K562 (cell line): ENCODE measurements at regions not wholly inside any gene's neighbourhood (a gene's known extent, or its start where the extent isn't known, plus 50 kb on each side); places are given as distances from the start of the nearest gene placed in this dataset.
"Not testable (repeated sequence)": the region's sequence is repeated elsewhere in the genome, so short reads cannot be mapped to it uniquely, and the experiment has no call there.

Experiments
- ATAC-seq: fragments of 200-7000 bp; cut with Tn5 transposase; 3 replicates; pipeline ENCODE4 v1.9.1; 2020; ENCODE audit warnings: moderate library complexity
- BruUV-seq: library from RNA; stranded (reverse); fragments of 400-500 nt; replicated peaks from 2 replicates; lab custom pipeline; 2021; lab: Mats Ljungman, UMichigan
- CTCF ChIA-PET: fragments of 300-600 bp; formaldehyde crosslinking; extraction: SDS; loops from one replicate; lab custom pipeline; 2021; ENCODE audit warnings: low intra/inter-chr PET ratio; lab: Yijun Ruan, JAX
- POLR2A ChIA-PET: fragments of 300-600, 350-650 bp; sonication (Branson Sonifier 250); formaldehyde crosslinking; extraction: SDS; loops from one replicate; lab custom pipeline; 2021; ENCODE audit warnings: antibody characterized with exemption, inconsistent platforms; lab: Yijun Ruan, JAX
- DNase-seq, 4 experiments: peaks; one replicate each; pipeline versions ENCODE4 v3.0.0 to v3.0.0-alpha.2; 2011 to 2018; ENCODE audit warnings: low spot score in 3 of 4, mixed read lengths in 3 of 4; ENCODE audit errors: extremely low read depth in 1 of 4
- FAIRE-seq: peaks from 2 replicates; lab custom pipeline; 2011; peaks lifted over from hg19 to GRCh38; lab: Jason Lieb, UNC
- H2AFZ ChIP-seq: 2 replicates; pipeline ENCODE4 v1.6.0; 2011; ENCODE audit warnings: low read depth, low read length, control low read depth, inconsistent platforms
- H3K27ac ChIP-seq: fragments of 200-600 bp; 3 replicates; pipeline ENCODE4 v1.8.0; 2011; ENCODE audit warnings: low read depth, mild to moderate bottlenecking, control low read depth, inconsistent platforms, low read length, moderate library complexity, mixed read lengths; ENCODE audit errors: extremely low read depth
- H3K27me3 ChIP-seq, 2 experiments: fragments of 300-600 bp in 1 of 2; 2 replicates in 1 of 2; 3 replicates in 1 of 2; pipeline versions ENCODE4 v1.6.0 to v1.8.0; 2011; ENCODE audit warnings: inconsistent platforms in 2 of 2, low read length in 2 of 2, mild to moderate bottlenecking in 1 of 2, mixed read lengths in 1 of 2, moderate library complexity in 1 of 2; ENCODE audit not compliant: control insufficient read depth in 2 of 2, insufficient read depth in 2 of 2
- H3K36me3 ChIP-seq: fragments of 300-600 bp; 3 replicates; pipeline ENCODE4 v1.8.0; 2011; ENCODE audit warnings: mild to moderate bottlenecking, low read length, inconsistent platforms; ENCODE audit not compliant: control insufficient read depth, insufficient read depth
- H3K4me1 ChIP-seq, 2 experiments: fragments of 200-600 bp in 1 of 2; replicated peaks in 1 of 2; 2 replicates in 1 of 2; 3 replicates in 1 of 2; pipeline versions ENCODE4 v1.5.1 to v1.8.0; 2011; ENCODE audit warnings: inconsistent platforms in 2 of 2, low read length in 2 of 2, mild to moderate bottlenecking in 1 of 2, mixed read lengths in 1 of 2, moderate library complexity in 1 of 2; ENCODE audit not compliant: control insufficient read depth in 2 of 2, insufficient read depth in 2 of 2
- H3K4me2 ChIP-seq: 2 replicates; pipeline ENCODE4 v1.6.1; 2011; ENCODE audit warnings: low read length, control low read depth, inconsistent platforms, mixed read lengths; ENCODE audit not compliant: insufficient read depth
- H3K4me3 ChIP-seq: fragments of 200-600 bp; sonication (generic), shearing (Covaris generic); 2 replicates; pipeline ENCODE4 v1.5.1; 2016; ENCODE audit warnings: control low read depth, inconsistent platforms
- H3K79me2 ChIP-seq: fragments of 200-600 bp; 3 replicates; pipeline ENCODE4 v1.8.0; 2011; ENCODE audit warnings: low read length, inconsistent platforms; ENCODE audit not compliant: control insufficient read depth, insufficient read depth
- H3K9ac ChIP-seq, 2 experiments: 2 replicates each; pipeline versions ENCODE4 v1.6.0 to v1.6.1; 2011; ENCODE audit warnings: low read depth in 2 of 2, low read length in 2 of 2, control low read depth in 1 of 2, inconsistent platforms in 1 of 2, mild to moderate bottlenecking in 1 of 2, mixed read lengths in 1 of 2; ENCODE audit not compliant: insufficient read depth in 1 of 2
- H3K9me1 ChIP-seq: one replicate; pipeline ENCODE4 v1.6.0; 2011; ENCODE audit warnings: inconsistent platforms, mild to moderate bottlenecking, low read length, moderate library complexity; ENCODE audit not compliant: control insufficient read depth, insufficient read depth
- H3K9me3 ChIP-seq: replicated peaks from 2 replicates; pipeline ENCODE4 v1.5.1; 2011; ENCODE audit warnings: low read depth, low read length, inconsistent platforms; ENCODE audit not compliant: control insufficient read depth, insufficient read depth
- H4K20me1 ChIP-seq: replicated peaks from 2 replicates; pipeline ENCODE4 v1.6.1; 2011; ENCODE audit warnings: low read length, inconsistent platforms, mixed read lengths; ENCODE audit not compliant: control insufficient read depth, insufficient read depth
- RBM25 ChIP-seq: fragments of 200-400 bp; formaldehyde crosslinking; IDR thresholded peaks from 2 replicates; pipeline ENCODE4 v1.6.1; 2018; ENCODE audit warnings: low read length, low read depth, moderate library complexity; ENCODE audit not compliant: severe bottlenecking
- RCOR1 ChIP-seq, 2 experiments: IDR thresholded peaks; 2 replicates each; pipeline ENCODE4 v1.6.1; 2012; ENCODE audit warnings: low read depth in 2 of 2, low read length in 2 of 2, borderline replicate concordance in 1 of 2, improper control_type of control experiment in 1 of 2
- ZNF146 ChIP-seq: IDR thresholded peaks from one replicate; pipeline ENCODE4 v1.6.1; 2018; ENCODE audit warnings: missing compliant biosample characterization; ENCODE audit not compliant: unreplicated experiment
- ZNF592 ChIP-seq: fragments of 450-650 bp; IDR thresholded peaks from 2 replicates; pipeline ENCODE4 v1.6.1; 2017; ENCODE audit warnings: antibody characterized with exemption, mild to moderate bottlenecking
- WGBS: fragments of 100-300 bp; shearing (Covaris generic); methylation state at CpG from one replicate; pipeline ENCODE4 v1.1.6; 2016; ENCODE audit warnings: low coverage, mixed read lengths; ENCODE audit not compliant: insufficient coverage; ENCODE audit errors: missing lambda C conversion rate; 5-methylcytosine and 5-hydroxymethylcytosine counted together
- in situ Hi-C: fragments of 300-500 bp; cut with MboI; formaldehyde crosslinking; loops from 4 replicates; pipeline ENCODE4 v1.15.0; 2018; ENCODE audit warnings: inconsistent platforms, mixed read lengths
- intact Hi-C: fragments of 100-400 bp; cut with micrococcal nuclease; formaldehyde crosslinking; loops from 2 replicates; pipeline ENCODE4 v1.14.2; 2022

- TF ChIP-seq RCOR1 (IDR thresholded peaks at IDR 0.05; ENCODE audit: borderline replicate concordance in 1 of 2, low read depth in 2 of 2, low read length in 2 of 2) (no peak), ZNF592 (no peak)
- TF ChIP-seq, all 486 proteins: peak for 0
These were observed 909.7 kb downstream of the DNAJB9 start (continued) for GRCh38 chr7:109479388-109479787.

GRCh38 chr7:109490607-109491006 is 920.9 kb downstream of the DNAJB9 start:
- H3K9me3 ChIP-seq, H3K4me3 ChIP-seq, POLR2A ChIA-PET, intact Hi-C loops, H4K20me1 ChIP-seq, H3K27me3 ChIP-seq, H3K27ac ChIP-seq, H3K79me2 ChIP-seq, H2AFZ ChIP-seq, DNase-seq, FAIRE-seq, H3K36me3 ChIP-seq, CTCF ChIA-PET, H3K9me1 ChIP-seq, H3K4me1 ChIP-seq, H3K4me2 ChIP-seq, ATAC-seq, in situ Hi-C loops, BruUV-seq, H3K9ac ChIP-seq: not testable (repeated sequence)
- 35% methylated on average over 1 of the region's 1 CpG for WGBS
- TF ChIP-seq RBM25 (peak; percentile 60), ZNF146 (peak; percentile 57)
